GF-D8 (cell line): ENCODE measurements at regions not wholly inside any gene's neighbourhood (a gene's known extent, or its start where the extent isn't known, plus 50 kb on each side); places are given as distances from the start of the nearest gene placed in this dataset.
"Not testable (repeated sequence)": the region's sequence is repeated elsewhere in the genome, so short reads cannot be mapped to it uniquely, and the experiment has no call there.

ENCODE experiments used
- DNase-seq: peaks from one replicate; lab custom pipeline; 2025; lab: John Stamatoyannopoulos, UW

DNA sequence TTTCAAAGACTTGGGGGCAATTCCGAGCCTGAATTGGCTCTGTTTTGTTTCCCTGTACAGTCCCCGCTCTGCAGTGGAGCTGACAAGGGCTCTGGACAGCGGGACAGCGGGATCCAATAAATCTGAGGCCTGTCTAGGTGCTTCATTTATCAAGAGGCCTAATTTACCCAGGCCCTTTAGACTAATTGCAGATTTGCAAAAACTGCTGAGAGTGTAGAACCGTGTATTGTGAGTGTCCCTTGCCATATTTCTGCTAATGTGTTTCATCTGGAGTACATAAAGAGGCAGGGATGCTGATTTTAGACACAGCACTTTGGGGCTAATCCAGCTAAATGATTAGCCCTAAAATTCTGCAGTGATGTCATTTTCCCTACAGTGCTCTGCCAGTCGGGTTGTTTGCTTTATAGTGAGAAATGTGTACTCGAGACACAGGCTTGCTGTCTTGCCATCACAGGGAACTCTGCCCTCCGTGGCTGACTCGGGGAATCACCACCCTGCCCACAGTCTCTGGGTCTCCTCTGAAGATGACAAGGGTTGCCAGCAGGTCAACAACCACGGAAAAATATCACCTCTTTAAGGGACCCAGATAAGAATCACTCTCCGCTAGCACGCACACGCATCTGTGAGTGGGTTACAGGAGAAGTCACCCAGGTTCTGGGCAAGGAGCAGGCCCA lies 592.0 kb downstream of the BNC2 start:
- no peak for DNase-seq

DNA sequence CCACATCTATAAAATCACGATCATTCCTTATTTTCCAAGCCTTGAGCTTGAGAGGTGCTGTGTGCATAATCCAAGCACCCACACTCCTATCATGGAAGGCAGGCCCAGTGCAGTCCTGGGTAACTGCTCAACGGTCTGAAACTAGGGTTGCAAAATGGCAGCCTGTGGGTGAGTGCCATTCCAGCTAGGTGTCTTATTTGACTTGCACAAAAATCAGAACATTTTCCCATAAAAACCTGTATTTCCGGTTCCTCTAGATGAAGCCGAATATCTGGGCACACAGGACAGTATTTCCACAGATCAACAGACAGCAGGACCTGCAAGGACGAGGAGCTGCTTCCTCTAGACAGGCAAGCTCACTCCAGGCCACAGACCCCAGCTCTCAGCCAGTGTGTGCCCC lies 588.8 kb downstream of the BNC2 start:
- DNase-seq = no peak

- no peak for DNase-seq
Observed at GRCh38 chr9:16282216-16282615, 588.3 kb downstream of the BNC2 start.

DNA sequence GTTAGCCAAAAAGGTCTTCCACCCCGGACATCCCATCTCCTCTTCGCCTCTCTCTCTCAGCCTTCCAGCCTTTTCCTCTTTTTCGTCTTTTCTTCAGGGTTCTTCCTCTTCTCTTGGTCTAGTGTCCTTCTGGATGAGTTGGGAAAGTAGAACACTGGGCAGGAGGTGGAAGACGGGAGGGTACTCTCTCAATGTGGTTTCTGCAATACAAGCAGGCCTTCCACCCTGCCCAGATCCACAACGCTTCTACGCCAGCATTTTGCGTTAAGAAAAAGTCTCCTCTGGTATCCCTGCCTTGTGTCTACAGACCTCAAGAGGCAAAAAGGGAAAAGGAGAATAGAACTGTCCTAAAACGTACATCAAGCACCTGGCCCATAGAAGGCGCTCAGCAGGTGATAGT lies 587.8 kb downstream of the BNC2 start:
- no peak for DNase-seq

GRCh38 chr9:16286160-16286559 lies 584.3 kb downstream of the BNC2 start:
- no peak for DNase-seq

DNA sequence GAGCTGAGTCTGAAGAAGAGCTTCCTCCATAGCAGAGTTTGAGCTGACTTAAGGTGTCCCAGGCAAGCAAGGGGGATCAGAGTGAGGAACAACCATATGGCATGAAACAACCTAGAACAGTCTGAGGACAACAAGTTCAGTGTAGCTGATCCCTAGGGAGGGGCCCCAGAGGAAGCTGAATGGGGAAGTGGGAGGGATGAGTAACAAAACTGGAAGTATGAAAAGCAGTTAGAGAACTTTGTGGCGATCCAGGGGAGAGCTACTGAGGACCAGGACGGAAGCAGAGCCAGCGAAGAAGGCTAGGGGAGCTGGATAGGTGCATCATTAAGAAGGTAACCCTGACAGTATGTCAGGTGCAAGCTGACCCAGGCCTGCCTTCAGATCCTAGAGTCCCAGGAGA lies 580.8 kb downstream of the BNC2 start:
- DNase-seq = no peak

DNA sequence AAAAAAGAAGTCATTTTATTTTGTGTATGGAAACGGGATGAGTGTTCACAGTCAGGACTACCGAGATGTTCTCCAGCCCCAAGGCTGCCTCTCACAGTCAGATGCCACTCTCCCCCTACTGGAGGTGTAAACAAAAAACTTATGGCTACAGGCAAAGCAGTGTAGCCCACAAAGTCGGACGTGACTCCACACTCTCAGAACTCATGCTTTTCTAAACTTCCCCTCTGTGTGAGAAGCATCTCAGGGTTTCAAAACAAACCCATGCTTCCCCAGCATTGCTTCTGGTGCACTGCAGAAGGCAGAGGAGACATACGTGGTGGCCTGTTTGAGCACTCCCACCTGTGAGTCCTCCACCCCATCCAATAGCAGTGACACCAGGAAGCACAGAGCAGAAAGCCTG lies 580.3 kb downstream of the BNC2 start:
- DNase-seq = no peak

DNA sequence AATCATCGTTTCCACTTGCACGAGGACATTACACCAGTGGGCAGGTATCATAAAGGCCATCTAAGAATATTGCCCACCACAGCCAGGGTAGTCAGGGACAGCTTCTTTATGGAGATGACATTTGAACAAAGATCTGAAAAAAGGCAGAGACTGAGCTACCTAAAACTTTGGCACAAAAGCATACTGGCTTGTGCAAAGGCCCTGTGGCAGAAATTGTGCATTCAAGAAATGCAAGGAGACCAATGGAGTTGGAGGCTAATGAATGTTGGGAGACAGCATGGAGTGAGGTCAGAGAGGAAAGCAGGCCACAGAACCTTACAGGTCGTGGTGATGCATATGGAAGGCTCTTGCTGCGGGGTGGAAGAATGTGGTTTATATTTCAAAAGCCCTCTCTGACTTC lies 578.5 kb downstream of the BNC2 start:
- DNase-seq = no peak

GRCh38 chr9:16293610-16294009 lies 576.9 kb downstream of the BNC2 start:
- DNase-seq = no peak

DNA sequence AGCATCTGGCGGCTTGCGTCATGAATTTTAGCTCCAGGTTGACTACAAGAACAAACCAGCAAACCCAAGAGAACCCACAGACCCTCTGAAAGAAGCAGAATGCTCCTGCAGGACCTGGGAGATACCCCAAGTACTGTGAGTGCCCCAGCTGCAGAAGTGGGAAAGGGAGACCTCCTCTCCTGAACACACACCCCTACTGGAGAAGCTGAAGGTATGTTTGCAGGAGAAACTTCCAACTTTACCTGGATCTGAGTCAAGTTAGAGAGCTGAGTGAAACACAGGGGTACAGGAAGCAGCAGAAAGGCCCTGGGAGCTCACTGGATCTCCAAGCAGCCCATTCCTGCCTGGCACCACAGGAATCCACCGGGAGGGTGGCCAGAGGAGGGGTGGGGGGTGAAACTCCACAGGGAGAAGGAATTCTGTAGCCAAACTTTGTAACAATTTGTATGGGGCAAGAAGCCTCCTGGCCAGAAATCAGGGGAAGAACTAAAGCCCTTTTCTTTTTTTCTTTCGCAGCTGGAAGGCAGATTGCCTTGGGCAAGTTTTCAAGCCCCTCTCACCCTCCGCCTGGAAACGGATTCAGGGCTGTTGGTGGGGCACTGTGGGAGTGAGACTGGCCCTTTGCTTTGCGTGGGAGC lies 576.2 kb downstream of the BNC2 start:
- no peak for DNase-seq

DNA sequence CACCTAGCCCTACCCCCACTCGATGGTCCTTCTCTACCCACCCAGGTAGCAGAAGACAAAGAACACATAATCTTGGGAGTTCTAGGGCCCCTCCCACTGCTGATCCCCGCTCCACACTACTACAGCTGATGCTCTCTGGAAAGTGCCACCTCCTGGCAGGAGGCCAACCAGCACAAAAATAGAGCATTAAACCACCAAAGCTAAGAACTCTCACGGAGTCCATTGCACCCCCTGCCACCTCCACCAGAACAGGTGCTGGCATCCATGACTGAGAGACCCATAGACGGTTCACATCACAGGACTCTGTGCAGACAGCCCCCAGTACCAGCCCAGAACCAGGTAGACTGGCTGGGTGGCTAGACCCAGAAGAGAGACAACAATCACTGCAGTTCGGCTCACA lies 575.5 kb downstream of the BNC2 start:
- DNase-seq = not testable (repeated sequence)

- not testable (repeated sequence) for DNase-seq
Observed at GRCh38 chr9:16299368-16299767, 571.1 kb downstream of the BNC2 start.

GRCh38 chr9:16303506-16303905 lies 567.0 kb downstream of the BNC2 start:
- DNase-seq = no peak

- no peak for DNase-seq
Observed at GRCh38 chr9:16304301-16304700, 566.2 kb downstream of the BNC2 start.

DNA sequence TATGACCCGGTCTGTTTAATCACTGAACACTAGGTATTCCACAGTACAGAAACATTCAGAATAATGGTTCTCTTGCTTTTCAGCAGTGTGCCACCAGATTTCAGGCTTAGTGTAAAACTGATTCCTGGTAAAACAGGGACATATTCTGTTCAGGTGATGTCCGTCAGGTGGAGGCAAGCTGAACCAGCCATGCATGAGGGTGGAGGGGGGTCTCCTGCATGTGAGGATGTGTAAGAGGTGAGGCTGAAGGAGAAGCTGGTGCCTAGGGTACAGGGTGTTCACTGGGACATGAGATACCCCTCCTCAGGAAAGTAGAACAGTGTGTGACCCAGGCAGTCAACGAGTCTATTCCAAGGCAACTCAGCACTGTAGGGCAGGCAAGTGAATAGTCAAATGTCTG lies 563.9 kb downstream of the BNC2 start:
- no peak for DNase-seq

DNA sequence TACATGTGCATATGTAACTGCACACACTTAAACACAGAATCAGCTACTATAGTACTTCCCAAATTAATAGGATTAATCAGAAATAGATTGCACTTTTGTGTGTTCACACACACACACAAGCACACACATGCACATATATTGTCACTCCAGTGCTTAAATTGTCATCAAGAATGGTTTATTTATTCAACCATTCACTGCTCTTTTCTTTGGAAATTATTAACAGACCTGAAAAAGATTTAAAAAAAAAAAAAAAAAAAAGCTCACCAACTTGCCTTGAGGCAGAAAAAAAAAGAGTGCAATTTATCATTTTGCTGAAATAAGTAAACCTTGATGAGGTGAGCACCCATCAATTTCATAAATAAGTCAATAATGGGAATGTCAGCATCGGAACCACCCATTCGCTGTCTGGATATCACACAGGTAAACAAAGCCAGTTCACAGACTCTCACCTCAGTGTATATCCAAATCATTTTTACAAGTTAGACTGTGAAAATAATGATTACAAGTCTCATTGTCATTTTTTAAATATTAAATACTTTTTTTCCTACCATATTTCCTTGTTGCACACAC lies 562.8 kb downstream of the BNC2 start:
- no peak for DNase-seq

- DNase-seq = no peak
Observed at GRCh38 chr9:16308645-16309044, 561.8 kb downstream of the BNC2 start.

GRCh38 chr9:16309082-16309468 lies 561.4 kb downstream of the BNC2 start:
- no peak for DNase-seq

- no peak for DNase-seq
Observed at GRCh38 chr9:16309469-16310271, 560.8 kb downstream of the BNC2 start.

- no peak for DNase-seq
Observed at GRCh38 chr9:16310278-16311110, 560.0 kb downstream of the BNC2 start.

DNA sequence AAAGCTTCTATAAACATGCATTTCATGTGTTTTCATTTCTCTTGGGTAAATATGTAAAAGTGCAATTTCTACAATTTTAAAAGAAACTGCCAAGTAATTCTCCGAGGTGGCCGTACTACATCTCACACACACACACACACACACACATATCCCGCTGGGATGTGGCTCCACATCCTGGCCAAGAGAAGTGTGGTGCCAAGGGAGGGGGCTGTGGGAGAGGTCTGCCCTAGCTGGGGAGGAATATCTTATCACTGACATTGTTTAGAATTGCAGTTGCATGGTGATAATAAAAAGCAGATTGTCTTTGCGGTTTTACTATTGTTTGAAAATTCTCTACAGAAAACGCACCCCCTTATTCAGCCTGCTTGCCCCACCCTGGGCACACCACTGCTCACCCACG lies 558.4 kb downstream of the BNC2 start:
- no peak for DNase-seq

DNA sequence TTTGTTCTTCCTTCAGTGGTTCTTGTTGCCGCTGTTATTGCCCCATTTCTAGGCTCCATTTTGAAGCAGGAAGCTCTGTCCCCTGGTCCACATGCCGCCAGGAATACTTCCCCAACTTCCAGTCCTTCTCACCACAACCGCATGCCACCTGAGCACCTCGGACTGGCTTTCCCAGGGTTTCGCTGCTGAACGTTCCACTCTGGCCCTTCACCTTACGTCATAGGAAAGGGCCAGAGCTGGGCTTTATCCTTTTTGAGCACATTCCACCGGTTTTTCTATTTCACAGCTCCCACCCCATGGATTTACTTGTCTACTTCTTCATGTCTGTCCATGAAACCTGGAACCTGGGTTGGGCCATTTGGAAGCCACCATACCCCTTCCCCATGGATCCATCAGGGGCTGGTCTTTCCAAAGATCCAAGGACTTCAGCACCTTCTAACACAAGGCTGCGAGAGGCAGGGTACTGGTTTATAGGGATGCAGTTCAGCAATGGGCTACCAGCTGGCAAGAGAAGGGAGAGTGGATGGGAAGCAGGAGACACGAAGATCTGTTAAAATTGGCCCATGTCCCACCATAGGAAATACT lies 557.4 kb downstream of the BNC2 start:
- no peak for DNase-seq
